Mucosa of descending colon (tissue), 3 donors: ENCODE measurements at regions not wholly inside any gene's neighbourhood (a gene's known extent, or its start where the extent isn't known, plus 50 kb on each side); places are given as distances from the start of the nearest gene placed in this dataset.

ENCODE experiments used
- ATAC-seq: fragments of 200-7000 bp; cut with Tn5 transposase; one replicate; pipeline ENCODE4 v1.9.1; 2020; ENCODE audit warnings: mild to moderate bottlenecking, moderate library complexity
- DNase-seq, 3 donors: peaks; one replicate each; pipeline ENCODE4 v3.0.0-alpha.2; 2020
- H3K36me3 ChIP-seq: fragments of 200-600 bp; one replicate; pipeline ENCODE4 v1.8.0; 2021; ENCODE audit warnings: low read depth, mild to moderate bottlenecking
- H3K4me1 ChIP-seq: fragments of 200-600 bp; one replicate; pipeline ENCODE4 v1.8.0; 2021; ENCODE audit warnings: low read depth, mild to moderate bottlenecking
- H3K4me3 ChIP-seq: fragments of 200-600 bp; one replicate; pipeline ENCODE4 v1.8.0; 2021; ENCODE audit warnings: mild to moderate bottlenecking
- H3K9me3 ChIP-seq: fragments of 200-600 bp; one replicate; pipeline ENCODE4 v1.8.0; 2021; ENCODE audit warnings: mild to moderate bottlenecking
- intact Hi-C, 2 donors: fragments of 100-400 bp; cut with DNase I in 1 of 2; cut with micrococcal nuclease in 1 of 2; formaldehyde crosslinking; loops; one replicate each; pipeline versions ENCODE4 v1.11.0 to v1.11.1; 2022; cut with DNase I, micrococcal nuclease
- TF ChIP-seq, protein P1 (sequence below): fragments of 200-600 bp; IDR thresholded peaks from one replicate; pipeline ENCODE4 v1.8.0; 2022; ENCODE audit warnings: antibody characterized with exemption, mild to moderate bottlenecking
- donor health status: DM: no; HTN: no; CAD: no; lungs with moderate emphysema.
- donor health status: DM: no; HTN: no; CAD: no.
- donor health status: DM: no; HTN: yes; CAD: no.

DNA sequence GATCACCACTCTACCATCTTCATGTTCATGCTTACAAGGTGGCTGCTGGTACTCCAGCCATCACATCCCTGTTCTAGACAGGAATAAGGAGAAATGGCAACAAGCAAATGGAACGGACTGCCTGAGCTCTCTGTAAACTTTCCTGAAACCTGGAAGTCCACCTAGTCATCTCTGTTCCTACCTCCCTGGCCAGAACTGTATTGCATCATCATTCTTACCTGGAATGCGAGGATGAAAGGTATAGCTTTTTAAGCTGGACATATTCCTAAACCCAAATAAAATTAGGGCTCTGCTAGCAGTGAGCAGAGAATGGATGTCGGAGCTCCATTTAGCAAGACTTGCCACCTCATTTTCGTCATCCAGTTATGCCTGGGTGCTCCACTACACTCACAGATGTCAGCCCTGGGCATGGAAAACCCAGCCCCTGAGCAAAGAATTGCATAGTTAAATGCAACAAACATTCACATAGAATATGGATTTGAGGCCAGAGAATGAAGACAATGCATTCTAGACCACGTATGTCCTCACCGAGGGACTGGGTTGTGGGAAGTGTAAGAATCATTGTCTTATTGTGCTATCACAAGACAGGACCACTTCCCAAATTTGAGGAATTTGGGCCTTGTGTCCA is 214.3 kb upstream of the CDYL start:
- TF ChIP-seq, protein P1, sequence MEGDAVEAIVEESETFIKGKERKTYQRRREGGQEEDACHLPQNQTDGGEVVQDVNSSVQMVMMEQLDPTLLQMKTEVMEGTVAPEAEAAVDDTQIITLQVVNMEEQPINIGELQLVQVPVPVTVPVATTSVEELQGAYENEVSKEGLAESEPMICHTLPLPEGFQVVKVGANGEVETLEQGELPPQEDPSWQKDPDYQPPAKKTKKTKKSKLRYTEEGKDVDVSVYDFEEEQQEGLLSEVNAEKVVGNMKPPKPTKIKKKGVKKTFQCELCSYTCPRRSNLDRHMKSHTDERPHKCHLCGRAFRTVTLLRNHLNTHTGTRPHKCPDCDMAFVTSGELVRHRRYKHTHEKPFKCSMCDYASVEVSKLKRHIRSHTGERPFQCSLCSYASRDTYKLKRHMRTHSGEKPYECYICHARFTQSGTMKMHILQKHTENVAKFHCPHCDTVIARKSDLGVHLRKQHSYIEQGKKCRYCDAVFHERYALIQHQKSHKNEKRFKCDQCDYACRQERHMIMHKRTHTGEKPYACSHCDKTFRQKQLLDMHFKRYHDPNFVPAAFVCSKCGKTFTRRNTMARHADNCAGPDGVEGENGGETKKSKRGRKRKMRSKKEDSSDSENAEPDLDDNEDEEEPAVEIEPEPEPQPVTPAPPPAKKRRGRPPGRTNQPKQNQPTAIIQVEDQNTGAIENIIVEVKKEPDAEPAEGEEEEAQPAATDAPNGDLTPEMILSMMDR, result no peak

DNA sequence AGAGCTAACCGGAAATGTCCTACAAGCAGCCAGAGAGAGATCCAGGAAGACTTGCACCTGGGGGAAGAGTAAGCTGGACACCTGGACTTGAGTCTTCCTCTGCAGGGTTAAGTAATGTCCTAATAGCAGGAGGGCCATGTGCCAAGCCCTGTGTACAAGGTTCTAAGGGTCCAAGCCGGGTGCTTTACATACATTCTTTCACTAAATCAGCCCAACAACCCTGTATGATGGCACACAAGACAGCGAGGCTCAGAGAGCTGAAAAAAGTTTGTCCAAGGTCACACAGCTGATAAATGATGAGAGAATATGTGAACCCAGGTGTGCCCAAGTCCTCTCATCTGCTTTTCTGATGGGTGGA is 215.1 kb upstream of the CDYL start:
- no peaks in the 10 kb centered on the region for H3K4me1 ChIP-seq
- TF ChIP-seq, protein P1, result no peak
- intact Hi-C loops, result no loop called here
- no peaks in the 10 kb centered on the region for H3K36me3 ChIP-seq
- ATAC-seq, result no peak
- no peak overlapping the region for H3K4me3 ChIP-seq
- H3K9me3 ChIP-seq, result no peaks in the 10 kb centered on the region
- no peak for DNase-seq

More for the DNA sequence above, 214.3 kb upstream of the CDYL start:
- Histone ChIP-seq H3K4me1 (no peaks in the 10 kb centered on the region), H3K9me3 (no peaks in the 10 kb centered on the region), H3K4me3 (no peak overlapping the region), H3K36me3 (no peaks in the 10 kb centered on the region)
- DNase-seq (no peak), ATAC-seq (no peak)
- intact Hi-C loops, result no loop called here

DNA sequence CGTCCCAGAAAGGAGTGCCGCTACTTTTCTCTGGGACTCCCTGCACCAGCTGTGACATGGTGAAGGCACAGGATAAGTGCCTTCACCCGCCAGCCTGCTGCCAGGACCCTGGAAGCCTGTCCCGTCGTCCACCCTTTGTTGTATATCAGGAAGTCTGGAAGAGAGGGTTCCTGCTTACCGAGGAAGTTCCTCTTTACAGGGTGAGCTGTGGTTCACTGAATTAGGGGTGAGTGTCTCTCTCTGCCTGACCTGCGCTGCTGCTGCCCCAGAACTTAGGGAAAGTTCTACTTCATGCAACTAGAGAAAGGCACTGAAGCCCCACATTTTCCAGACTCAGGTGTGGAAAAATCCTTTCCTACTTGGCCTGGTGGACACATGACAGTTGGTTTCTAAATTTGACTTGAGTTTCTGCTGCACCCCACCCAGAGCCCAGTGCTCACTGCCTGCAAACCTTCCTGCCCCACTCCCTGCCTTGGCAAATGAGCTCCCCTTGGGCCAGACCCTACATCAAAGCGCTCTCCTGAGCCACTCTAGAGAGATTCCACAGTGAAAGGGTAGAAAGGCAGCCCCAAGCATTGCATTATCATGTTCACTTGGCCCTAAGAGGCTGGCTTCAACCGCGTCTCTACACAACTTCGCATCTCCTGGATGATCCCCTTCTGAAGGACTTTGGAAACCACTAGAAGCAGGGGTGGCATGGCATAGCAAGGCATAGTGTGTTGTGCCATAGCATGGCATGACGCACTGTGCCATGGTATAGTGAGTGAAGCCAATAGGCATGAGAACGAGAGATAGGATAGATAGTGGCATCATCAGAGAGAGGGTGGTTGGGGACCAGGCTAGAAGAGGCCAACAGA is 215.8 kb upstream of the CDYL start:
- Histone ChIP-seq H3K4me1 (no peaks in the 10 kb centered on the region), H3K9me3 (no peaks in the 10 kb centered on the region), H3K36me3 (no peaks in the 10 kb centered on the region), H3K4me3 (no peak overlapping the region)
- intact Hi-C loops, result no loop called here
- ATAC-seq, result no peak
- DNase-seq, result no peak
- TF ChIP-seq, protein P1, result no peak

- no peaks in the 10 kb centered on the region for H3K4me1 ChIP-seq
- TF ChIP-seq, protein P1, result no peak
- H3K9me3 ChIP-seq, result no peaks in the 10 kb centered on the region
- no peak for ATAC-seq
- intact Hi-C loops, result no loop called here
- no peaks in the 10 kb centered on the region for H3K36me3 ChIP-seq
- H3K4me3 ChIP-seq, result no peak overlapping the region
- DNase-seq, result no peak
Observed at GRCh38 chr6:4559281-4559875, 216.8 kb upstream of the CDYL start.

DNA sequence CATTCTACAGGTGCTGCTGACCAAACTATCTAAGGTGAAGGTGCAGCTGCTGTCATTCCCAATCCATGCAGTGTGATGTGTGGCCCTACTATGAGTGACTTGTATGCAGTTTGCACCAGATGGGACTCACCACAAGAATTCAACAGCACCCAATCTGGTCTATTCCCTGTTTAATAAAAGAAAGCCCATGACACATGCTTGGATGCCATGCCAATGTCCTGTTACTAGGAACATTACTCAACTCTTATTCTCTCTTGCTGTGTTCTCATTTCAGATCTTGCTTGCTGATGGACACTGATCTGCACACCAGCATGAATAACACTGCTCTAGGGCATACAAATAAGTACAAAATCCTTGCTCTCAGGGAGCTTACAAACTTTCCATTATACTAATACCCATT is 221.6 kb upstream of the CDYL start:
- TF ChIP-seq, protein P1, result no peak

More for the DNA sequence above, 221.6 kb upstream of the CDYL start:
- no peaks in the 10 kb centered on the region for H3K4me1 ChIP-seq
- ATAC-seq (no peak), DNase-seq (no peak)
- H3K36me3 ChIP-seq, result no peaks in the 10 kb centered on the region
- intact Hi-C loops, result no loop called here
- no peaks in the 10 kb centered on the region for H3K9me3 ChIP-seq
- no peak overlapping the region for H3K4me3 ChIP-seq
